ENCODE measurements at regions not wholly inside any gene's neighbourhood (a gene's known extent, or its start where the extent isn't known, plus 50 kb on each side); places are given as distances from the start of the nearest gene placed in this dataset.

DNA sequence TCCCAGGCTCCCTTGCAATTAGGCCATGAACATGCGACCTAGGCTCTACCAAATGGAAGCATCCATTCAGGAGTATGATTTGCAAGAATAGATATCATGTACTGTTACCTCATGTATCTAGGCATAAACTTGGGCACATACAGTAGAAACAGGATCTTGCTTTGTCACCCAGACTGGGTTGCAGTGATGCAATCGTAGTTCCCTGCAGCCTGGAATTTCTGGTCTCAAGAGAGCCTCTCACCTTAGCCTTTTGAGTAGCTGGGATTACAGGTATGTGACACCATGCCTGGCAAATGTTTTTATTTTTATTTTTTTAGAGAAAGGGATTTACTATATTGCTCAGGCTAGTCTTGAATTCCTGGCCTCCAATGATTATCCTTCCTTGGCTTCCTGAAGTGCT, 994.2 kb downstream of the ADGRL3 start:
- no peak for DNase-seq

DNA sequence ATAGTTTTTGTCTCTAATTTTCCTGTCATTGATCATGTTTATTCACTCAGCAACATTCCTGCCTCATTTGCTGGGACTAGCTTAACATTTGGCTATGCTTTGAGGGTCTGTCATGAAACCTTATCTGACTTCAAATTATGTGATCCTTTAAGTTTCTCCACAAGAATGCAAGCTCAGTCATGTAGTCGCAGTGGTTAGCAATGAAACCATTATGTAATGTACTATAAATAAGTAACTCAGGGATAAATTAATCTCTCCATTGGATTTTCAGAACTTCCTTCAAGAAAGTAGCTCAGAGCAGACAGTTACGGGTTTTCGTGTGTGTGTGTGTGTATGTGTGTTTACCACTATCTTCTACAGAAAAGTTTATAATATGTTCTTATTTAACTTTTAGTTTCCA, 993.6 kb downstream of the ADGRL3 start:
- no peak for DNase-seq

DNA sequence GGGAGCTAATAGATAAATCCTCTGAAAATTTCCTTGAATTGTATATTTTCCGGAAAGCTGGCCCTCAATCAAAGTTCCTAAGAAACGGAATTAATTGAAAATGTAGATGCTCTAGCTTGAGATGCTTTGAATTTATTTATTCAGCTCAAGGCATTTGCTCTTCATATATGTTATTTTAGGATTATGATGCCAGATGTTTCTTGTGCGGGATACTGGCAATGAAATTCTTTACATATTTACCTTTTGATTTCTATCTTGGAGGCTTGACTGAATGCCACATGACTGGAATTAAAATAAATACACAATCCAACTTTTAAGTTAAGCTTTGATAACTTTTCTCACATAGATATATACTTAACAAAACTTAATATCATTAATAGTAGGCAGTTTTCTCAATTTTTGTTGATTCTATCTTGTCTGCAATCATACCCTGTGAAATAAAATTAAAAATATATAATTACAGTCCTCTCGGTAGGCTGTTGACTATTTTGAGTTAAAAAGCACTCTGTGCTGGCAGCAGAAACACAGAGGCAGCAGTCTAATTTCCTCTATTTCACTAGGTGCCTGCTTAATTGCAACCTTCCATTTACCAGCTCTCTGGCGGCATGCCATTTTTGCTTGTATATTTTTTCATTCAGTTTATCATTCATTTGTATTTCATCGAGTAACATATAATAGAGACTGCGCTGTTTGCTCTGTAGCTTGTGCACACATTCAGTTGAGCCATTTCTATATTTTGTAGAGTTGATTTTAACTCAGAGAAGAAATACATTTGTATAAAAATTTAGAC, 991.5 kb downstream of the ADGRL3 start:
- no peak for DNase-seq

DNA sequence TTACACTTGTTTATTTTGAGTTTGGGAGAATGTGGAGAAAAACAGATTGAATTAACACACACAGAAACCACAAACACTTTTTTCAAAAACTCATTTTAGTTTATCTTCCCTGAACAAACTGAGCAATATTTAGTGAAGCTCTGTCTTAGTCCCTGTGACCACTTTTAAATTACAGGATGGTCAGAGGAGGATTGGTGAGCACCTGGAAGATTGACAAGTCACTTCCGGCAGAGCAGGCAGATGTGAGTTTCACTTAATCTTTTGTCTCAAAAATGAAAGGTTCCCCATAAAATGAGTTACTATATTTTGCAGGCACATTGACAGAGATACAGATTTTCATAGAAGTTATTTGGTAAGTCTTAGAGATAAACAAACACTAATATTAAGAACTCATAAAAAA, 970.1 kb downstream of the ADGRL3 start:
- no peak for DNase-seq

DNA sequence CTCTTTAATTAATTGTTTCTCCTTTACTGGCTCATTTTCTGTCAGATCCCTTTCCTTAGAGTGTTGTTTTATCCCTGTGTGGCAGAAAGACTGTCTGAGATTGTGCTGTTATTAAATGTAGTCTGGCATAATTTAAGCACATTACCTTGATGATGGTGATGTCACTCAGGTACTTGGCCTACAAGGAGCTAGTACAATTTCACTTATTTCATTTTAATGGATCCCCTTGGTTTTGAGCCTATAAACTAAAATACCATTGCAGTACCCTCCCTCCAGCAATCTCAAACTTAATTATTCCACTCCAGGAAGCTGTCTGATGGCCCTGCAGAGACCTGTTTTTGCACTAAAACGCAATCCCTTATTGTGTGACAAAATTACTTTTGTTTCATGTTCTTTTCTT, 968.6 kb downstream of the ADGRL3 start:
- DNase-seq: no peak

DNA sequence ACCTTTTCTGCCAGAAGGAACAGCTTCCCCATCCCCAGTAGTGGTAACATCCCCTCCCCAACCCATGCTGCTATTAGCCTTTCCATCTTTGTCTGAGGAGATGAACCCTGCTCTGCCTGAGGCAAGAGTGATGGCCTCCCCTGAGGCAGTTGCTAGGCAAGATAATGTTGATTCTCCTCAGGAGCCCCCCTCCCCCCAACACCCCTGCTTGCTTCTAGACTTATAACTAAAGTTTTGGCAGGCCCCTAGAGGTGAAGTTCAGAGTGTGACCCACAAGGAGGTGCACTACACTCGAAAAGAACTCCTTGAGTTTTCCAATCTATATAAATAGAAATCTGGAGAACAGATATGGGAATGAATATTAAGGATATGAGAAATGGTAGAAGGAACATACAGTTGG, 962.5 kb downstream of the ADGRL3 start:
- no peak for DNase-seq

DNA sequence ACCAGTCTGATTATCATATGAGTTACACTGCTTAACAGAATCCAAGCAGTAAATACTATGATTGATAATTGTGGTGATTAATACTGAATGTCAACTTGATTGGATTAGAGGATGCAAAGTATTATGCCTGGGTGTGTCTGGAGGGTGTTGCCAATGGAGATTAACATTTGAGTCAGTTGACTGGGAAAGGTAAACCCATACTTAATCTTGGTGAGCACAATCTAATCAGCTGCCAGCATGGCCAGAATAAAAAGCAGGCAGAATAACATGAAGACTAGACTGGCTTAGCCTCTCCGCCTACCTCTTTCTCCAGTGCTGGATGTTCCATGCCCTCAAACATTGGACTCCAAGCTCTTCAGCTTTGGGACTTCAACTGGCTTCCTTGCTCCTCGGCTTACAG, 961.3 kb downstream of the ADGRL3 start:
- DNase-seq: no peak

DNA sequence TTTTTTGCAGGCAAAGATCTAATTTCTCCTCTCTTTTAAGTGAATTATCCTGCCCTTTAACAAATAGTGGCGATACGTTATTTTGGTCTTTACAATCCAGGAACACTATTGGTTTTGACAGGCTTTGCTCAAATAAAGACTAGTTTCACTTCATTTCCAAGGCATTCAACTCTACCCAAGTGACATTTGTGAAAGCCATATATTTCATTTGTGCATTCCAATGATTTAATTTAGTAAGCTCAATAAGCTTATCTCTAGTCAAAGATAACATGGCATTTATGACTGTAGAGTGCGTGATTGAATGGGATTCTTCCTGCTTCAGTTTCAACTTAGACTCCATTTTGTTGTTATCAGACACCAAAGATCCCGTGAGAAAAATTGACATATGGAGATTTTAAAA, 959.8 kb downstream of the ADGRL3 start:
- no peak for DNase-seq

DNA sequence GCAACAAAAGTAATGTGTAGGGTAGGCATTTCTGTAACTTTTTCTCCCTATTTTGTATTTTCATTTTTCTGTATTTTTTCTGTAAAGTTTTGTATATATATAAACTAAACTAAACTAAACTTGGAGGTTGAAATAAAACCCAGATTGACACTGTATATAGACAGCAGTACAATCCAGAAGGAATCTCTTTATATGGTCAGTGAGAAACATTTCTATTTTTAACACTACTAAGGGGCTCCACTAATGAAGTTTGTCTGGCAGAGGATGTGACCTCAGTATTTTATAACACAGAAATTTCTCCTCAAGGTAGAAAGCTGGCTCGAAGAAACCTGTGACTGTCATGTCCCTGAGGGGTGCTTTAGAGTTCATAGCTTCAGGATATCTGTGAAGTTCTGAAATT, 959.2 kb downstream of the ADGRL3 start:
- no peak for DNase-seq

DNA sequence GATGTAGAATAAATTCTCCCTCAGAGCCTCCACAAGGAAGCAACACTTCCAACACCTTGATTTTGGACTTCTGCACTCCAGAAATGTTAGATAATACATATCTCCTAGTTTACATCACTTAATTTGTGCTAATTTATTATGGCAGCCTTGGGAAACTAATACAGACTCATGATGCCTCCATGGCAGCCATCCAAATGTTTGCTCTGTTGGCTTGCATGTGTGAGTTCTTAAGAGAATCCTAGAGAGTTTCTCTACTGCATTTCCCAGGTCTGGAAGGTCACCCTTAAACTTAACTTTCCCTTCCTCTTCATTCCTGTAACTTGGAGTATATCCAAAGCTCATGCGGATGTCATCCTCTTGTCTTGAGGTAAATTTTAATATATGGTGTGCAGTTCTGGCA, 956.1 kb downstream of the ADGRL3 start:
- no peak for DNase-seq

DNA sequence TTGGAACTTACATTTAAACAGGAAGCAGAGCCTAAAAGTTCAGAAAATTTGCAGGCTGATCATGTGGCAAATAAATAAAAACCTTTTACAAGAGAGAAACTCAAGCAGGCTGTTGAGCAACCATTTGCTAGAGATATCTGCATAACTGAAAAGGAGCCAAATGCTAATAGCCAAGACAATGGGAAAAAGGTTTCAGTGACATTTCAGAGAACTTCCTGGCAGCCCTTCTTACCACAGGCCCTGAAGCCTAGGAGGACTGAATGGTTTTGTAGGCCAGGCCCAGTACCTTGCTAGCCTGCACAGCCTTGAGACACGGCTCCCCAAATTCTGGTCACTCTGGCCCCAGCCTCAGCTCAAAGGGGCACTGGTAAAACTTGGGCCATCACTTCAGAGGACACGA, 945.1 kb downstream of the ADGRL3 start:
- no peak for DNase-seq

DNA sequence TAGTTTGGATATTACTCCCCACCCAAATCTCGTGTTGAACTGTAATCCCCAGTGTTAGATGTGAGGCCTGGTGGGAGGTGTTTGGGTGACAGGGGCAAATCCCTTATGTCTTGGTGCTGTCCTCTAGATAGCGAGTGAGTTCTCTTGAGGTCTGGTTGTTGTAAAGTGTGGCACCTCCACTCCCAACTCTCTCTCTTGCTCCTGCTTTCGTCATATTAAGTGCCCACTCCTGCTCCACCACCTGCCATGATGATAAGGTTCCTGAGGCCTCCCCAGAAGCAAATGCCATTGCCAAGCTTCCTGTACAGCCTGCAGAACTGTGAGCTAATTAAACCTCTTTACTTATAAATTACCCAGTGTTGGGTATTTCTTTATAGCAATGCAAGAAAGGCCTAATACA, 944.3 kb downstream of the ADGRL3 start:
- DNase-seq: no peak

DNA sequence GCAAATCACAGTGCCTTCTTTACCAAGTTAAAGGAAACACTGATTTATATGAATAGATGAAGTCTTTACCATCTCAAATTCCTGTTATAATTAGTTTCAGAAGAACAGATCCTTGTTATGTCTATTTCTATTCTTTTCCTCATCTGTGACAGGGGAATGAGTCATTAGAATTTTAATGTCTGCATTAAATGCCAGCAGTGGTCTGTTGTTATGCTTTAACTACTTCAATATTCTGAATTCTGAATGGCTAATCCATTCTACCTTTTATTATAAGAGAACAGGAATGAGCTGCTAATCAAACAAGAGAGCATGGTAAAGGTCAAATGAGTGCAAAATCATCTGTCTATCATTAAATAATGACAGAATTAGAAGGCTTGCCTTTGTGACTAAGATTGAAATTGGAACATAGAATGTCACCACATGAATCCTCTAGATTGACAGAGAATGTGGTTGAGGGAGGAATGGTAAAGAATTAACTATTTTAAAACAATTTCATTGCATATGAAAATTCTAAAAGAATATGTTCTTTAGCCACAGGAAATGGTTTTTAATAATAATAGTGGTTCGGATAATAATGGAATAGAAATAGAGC, 935.5 kb downstream of the ADGRL3 start:
- DNase-seq: no peak

DNA sequence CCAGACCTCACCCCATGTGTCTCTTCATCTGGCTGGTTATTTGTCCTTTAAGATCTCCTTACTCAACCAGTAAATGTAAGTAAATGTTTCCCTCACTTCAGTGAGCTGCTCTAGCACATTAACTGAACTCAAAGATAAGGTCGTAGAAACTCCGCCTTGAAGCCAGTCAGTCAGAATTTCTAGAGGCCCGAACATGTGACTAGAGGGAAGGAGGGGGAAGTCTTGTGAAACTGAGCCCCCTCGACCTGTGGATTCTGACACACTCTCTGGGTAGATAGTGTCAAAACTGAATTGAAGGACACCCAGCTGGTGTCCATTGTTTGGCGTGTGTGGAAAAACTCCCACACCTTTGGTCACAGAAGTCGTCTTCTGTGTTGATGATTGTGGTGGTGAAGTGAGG, 933.9 kb downstream of the ADGRL3 start:
- no peak for DNase-seq

DNA sequence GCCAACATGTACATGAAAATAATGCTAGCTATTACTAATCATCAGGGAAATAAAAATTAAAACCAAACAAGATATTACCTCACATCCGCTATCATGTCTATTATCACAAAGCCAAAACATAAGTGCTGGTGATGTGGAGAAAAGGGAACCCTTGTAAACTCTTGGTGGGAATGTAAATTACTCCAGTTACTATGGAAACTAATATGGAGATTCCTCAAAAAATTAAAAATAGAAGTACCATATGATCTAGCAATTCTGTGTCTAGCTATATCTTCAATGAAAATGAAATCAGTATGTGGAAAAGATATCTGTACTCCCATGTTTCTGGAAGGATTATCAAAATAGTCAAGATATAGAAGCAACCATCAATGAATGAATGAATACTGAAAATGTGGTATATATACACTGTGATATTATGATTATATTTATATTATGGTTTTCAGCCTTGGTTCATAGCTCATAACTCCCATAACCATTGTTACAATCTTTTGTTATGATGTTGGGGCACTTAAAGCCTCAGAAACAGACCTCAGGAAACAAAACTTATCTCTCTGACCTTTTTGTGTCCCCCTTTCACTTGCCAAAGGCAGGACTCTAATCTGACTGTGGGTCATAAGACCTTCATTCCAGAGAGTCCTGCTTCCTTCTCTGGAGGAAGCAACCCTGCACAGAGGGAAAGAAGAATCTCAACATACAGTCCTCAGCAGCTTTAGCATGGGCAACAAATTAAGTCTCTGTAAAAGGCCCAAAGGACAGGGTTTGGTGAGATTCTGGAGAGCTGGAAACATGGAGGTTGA, 933.2 kb downstream of the ADGRL3 start:
- no peak for DNase-seq

DNA sequence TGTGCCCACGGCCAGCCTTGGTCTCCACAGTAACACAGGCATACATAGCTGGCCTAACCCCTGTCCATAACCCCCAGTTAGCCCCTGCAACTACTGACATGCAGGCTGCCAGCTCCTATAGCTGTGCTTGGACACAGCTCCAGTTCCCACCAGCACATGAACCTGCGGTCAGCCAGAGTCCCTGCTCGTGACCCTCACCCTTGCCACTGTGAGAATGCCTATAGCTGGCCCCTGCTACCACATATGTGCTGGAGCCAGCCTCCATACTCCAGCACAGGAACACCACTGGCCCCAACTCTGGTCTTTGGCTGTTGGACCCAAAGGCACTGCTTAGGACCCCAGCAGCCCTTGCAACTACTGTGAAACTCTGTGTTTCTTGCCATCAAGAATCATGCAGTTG, 930.9 kb downstream of the ADGRL3 start:
- no peak for DNase-seq

DNA sequence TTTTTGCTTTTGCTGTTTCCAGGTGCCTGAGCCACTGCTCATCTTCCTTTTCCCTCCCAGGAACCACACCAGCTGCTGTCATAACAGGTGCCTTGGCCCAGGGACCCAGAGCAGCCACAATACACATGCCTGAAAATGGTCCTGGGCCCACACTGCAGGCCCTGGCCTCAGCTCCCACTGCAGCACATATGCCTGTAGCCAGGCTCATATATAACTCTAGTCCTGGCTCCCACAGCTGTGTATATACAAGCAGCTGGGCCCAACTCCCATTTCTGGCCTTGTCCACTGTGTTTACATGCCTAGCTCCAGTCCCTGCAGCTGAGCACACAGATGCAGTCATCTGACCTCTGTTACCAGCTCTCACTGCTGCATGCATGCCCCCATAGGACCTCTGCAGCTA, 930.5 kb downstream of the ADGRL3 start:
- no peak for DNase-seq

DNA sequence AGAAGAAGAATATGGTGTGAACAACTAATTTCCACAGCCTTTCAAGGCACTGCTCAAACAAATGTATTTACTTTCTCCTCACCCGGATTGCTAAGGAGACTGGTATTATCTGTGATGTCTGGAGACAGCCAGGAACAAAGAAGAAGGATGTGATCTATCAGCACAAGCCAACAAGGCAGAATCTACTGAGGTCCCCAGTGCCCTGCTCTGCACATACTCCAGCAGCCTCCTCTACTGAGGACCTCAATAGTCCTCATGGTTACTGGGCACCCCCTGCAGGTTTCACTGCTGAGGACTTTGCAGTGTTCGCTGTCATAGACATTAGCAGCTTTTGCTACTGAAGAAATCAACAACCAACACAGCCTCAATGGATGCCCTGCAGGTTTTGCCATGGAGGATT, 930.1 kb downstream of the ADGRL3 start:
- no peak for DNase-seq
